GM23248 (cell line): ENCODE measurements at regions not wholly inside any gene's neighbourhood (a gene's known extent, or its start where the extent isn't known, plus 50 kb on each side); places are given as distances from the start of the nearest gene placed in this dataset.

ENCODE experiments used
- DNase-seq: peaks from one replicate; pipeline ENCODE4 v3.0.0-alpha.2; 2015
- H2AFZ ChIP-seq: fragments of 200-600 bp; sonication (generic); 2 replicates; pipeline ENCODE4 v1.6.1; 2016; ENCODE audit warnings: antibody characterized with exemption
- H3F3A ChIP-seq: fragments of 200-600 bp; sonication (generic); 2 replicates; pipeline ENCODE4 v1.6.1; 2016; ENCODE audit warnings: mild to moderate bottlenecking, antibody characterized with exemption, mixed run types; ENCODE audit not compliant: insufficient read depth
- H3K27ac ChIP-seq: fragments of 200-600 bp; sonication (generic); 2 replicates; pipeline ENCODE4 v1.5.1; 2016; ENCODE audit warnings: mild to moderate bottlenecking
- H3K27me3 ChIP-seq: fragments of 200-600 bp; sonication (generic); replicated peaks from 2 replicates; pipeline ENCODE4 v1.6.1; 2016; ENCODE audit warnings: mild to moderate bottlenecking; ENCODE audit not compliant: insufficient read depth
- H3K36me3 ChIP-seq: fragments of 200-600 bp; sonication (generic); 2 replicates; pipeline ENCODE4 v1.6.1; 2016; ENCODE audit warnings: low read depth, mild to moderate bottlenecking
- H3K4me1 ChIP-seq: fragments of 200-600 bp; sonication (generic); 2 replicates; pipeline ENCODE4 v1.6.1; 2016; ENCODE audit warnings: mild to moderate bottlenecking; ENCODE audit not compliant: insufficient read depth
- H3K4me2 ChIP-seq: fragments of 200-600 bp; sonication (generic); one replicate; pipeline ENCODE4 v1.6.1; 2016; ENCODE audit warnings: mild to moderate bottlenecking; ENCODE audit not compliant: unreplicated experiment
- H3K4me3 ChIP-seq: fragments of 200-600 bp; sonication (generic); 2 replicates; pipeline ENCODE4 v1.5.1; 2016; ENCODE audit warnings: mild to moderate bottlenecking
- H3K79me2 ChIP-seq: fragments of 200-600 bp; sonication (generic); 2 replicates; pipeline ENCODE4 v1.6.1; 2016; ENCODE audit warnings: mild to moderate bottlenecking; ENCODE audit not compliant: insufficient read depth
- H3K9ac ChIP-seq: fragments of 200-600 bp; sonication (generic); 2 replicates; pipeline ENCODE4 v1.6.1; 2016; ENCODE audit warnings: mild to moderate bottlenecking
- H3K9me2 ChIP-seq: fragments of 200-600 bp; sonication (generic); 2 replicates; pipeline ENCODE4 v1.6.1; 2016; ENCODE audit warnings: mixed run types, mild to moderate bottlenecking, moderate library complexity; ENCODE audit not compliant: insufficient read depth
- H3K9me3 ChIP-seq: fragments of 200-600 bp; sonication (generic); one replicate; pipeline ENCODE4 v1.6.1; 2017; ENCODE audit warnings: low read depth
- H4K20me1 ChIP-seq: fragments of 200-600 bp; sonication (generic); 2 replicates; pipeline ENCODE4 v1.6.0; 2016; ENCODE audit not compliant: insufficient read depth
- EZH2 ChIP-seq: fragments of 200-600 bp; sonication (generic); IDR thresholded peaks from 2 replicates; pipeline ENCODE4 v1.6.1; 2018; ENCODE audit warnings: antibody characterized with exemption, mild to moderate bottlenecking; ENCODE audit not compliant: insufficient read depth, poor library complexity, severe bottlenecking
- EZH2phosphoT487 ChIP-seq: fragments of 200-600 bp; sonication (generic); IDR thresholded peaks from 2 replicates; pipeline ENCODE4 v1.6.1; 2018; ENCODE audit warnings: antibody characterized with exemption, moderate library complexity, mild to moderate bottlenecking, low read depth; ENCODE audit not compliant: insufficient read depth
- WGBS, 2 experiments: methylation state at CpG; one replicate each; pipeline ENCODE4 v1.1.6; 2015 to 2017; ENCODE audit warnings: low lambda C conversion rate in 2 of 2, low coverage in 1 of 2; ENCODE audit errors: missing lambda C conversion rate in 2 of 2; 5-methylcytosine and 5-hydroxymethylcytosine counted together
- in situ Hi-C: fragments of 300-500 bp; cut with MboI; formaldehyde crosslinking; loops from 2 replicates; pipeline ENCODE4 v1.15.0; 2020

GRCh38 chr4:159770969-159771368, 668.1 kb downstream of the RAPGEF2 start:
- Histone ChIP-seq H3K9me3 (no peaks in the 10 kb centered on the region), H3K79me2 (no peaks in the 10 kb centered on the region), H3K27me3 (no peaks in the 10 kb centered on the region), H2AFZ (no peak overlapping the region), H3K9ac (no peak overlapping the region), H3K9me2 (no peaks in the 10 kb centered on the region), H4K20me1 (no peaks in the 10 kb centered on the region), H3K4me2 (no peak overlapping the region), H3K36me3 (no peaks in the 10 kb centered on the region), H3K4me1 (no peaks in the 10 kb centered on the region), H3K27ac (no peak overlapping the region), H3F3A (no peaks in the 10 kb centered on the region), H3K4me3 (no peak overlapping the region)
- DNase-seq, result no peak
- WGBS, 2 experiments, result 3 to 7% methylated on average over 3 of the region's 3 CpGs
- in situ Hi-C loops, result no loop called here
- TF ChIP-seq EZH2, result no peak
- TF ChIP-seq EZH2phosphoT487, result no peak

DNA sequence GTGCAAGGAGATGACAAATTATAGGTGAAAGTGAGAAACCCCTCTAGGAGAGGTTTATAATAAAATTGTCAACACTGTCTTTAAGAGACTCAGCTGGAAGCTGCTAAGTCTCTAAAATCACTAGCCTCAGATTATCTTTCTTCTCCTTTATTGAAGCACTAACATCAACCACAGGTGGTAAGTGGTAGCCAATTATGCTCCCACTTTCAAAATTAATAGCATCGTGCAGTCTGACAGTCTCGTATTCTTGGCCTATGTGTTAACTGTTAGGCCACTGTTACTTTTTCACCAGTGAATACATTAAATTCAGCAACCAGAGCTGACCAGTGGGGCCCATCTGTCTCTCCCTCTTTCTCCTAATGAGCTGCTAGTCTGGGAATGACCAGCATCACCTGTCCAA, 674.1 kb downstream of the RAPGEF2 start:
- Histone ChIP-seq H3K9me2 (no peaks in the 10 kb centered on the region), H3K4me3 (no peak overlapping the region), H3K79me2 (no peaks in the 10 kb centered on the region), H3K36me3 (no peaks in the 10 kb centered on the region), H4K20me1 (no peaks in the 10 kb centered on the region), H3F3A (no peaks in the 10 kb centered on the region), H3K27ac (no peak overlapping the region), H3K4me2 (no peak overlapping the region), H3K27me3 (no peaks in the 10 kb centered on the region), H2AFZ (no peak overlapping the region), H3K9ac (no peak overlapping the region), H3K4me1 (no peaks in the 10 kb centered on the region), H3K9me3 (no peaks in the 10 kb centered on the region)
- WGBS, 2 experiments, result 6 to 9% methylated on average over 2 of the region's 2 CpGs
- DNase-seq, result no peak
- no peak for TF ChIP-seq EZH2phosphoT487
- no peak for TF ChIP-seq EZH2
- in situ Hi-C loops, result no loop called here

- H4K20me1 ChIP-seq, result no peaks in the 10 kb centered on the region
- no peak overlapping the region for H3K9ac ChIP-seq
- H3K27ac ChIP-seq, result no peak overlapping the region
- H2AFZ ChIP-seq, result no peak overlapping the region
- H3K36me3 ChIP-seq, result no peaks in the 10 kb centered on the region
- H3K79me2 ChIP-seq, result no peaks in the 10 kb centered on the region
- H3K9me3 ChIP-seq, result no peaks in the 10 kb centered on the region
- in situ Hi-C loops, result no loop called here
- H3K4me1 ChIP-seq, result no peaks in the 10 kb centered on the region
- no peaks in the 10 kb centered on the region for H3F3A ChIP-seq
- WGBS, 2 experiments, result 43 to 58% methylated on average over 4 of the region's 4 CpGs
- H3K4me2 ChIP-seq, result no peak overlapping the region
- no peak for TF ChIP-seq EZH2phosphoT487
- TF ChIP-seq EZH2, result no peak
- DNase-seq, result no peak
- no peaks in the 10 kb centered on the region for H3K9me2 ChIP-seq
- no peaks in the 10 kb centered on the region for H3K27me3 ChIP-seq
- no peak overlapping the region for H3K4me3 ChIP-seq
Observed at GRCh38 chr4:159777689-159778088, 674.8 kb downstream of the RAPGEF2 start.

GRCh38 chr4:159778298-159778697, 675.4 kb downstream of the RAPGEF2 start:
- Histone ChIP-seq H3K9me3 (no peaks in the 10 kb centered on the region), H3K4me1 (no peaks in the 10 kb centered on the region), H2AFZ (no peak overlapping the region), H3K4me2 (no peak overlapping the region), H3K4me3 (no peak overlapping the region), H3K27ac (no peak overlapping the region), H3K36me3 (no peaks in the 10 kb centered on the region), H3K27me3 (no peaks in the 10 kb centered on the region), H3K79me2 (no peaks in the 10 kb centered on the region), H3F3A (no peaks in the 10 kb centered on the region), H3K9ac (no peak overlapping the region), H4K20me1 (no peaks in the 10 kb centered on the region), H3K9me2 (no peaks in the 10 kb centered on the region)
- in situ Hi-C loops, result no loop called here
- TF ChIP-seq EZH2phosphoT487 (no peak), EZH2 (no peak)
- DNase-seq, result no peak

DNA sequence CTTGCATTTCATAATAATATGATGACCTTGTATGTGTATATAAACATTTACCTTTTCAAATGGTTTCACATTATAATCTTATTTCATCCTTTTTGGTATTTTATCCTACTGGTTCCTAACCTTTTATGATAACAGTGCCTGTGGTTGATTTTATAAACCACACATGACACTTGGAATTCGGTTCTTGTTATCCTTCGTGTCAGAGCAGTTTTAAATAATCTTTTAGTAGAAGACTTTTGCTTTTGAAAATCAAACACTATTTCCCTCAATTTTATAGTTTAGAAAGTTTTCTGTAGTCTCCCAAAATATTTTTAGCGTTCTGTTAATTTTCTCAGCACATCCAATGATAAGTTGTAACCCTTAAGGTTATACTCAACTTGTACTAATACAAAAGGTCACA, 676.8 kb downstream of the RAPGEF2 start:
- Histone ChIP-seq H3K4me1 (no peaks in the 10 kb centered on the region), H3K4me3 (no peak overlapping the region), H3K9me2 (no peaks in the 10 kb centered on the region), H3K27me3 (no peaks in the 10 kb centered on the region), H3K4me2 (no peak overlapping the region), H3K9me3 (no peaks in the 10 kb centered on the region), H2AFZ (no peak overlapping the region), H3K79me2 (no peaks in the 10 kb centered on the region), H3K9ac (no peak overlapping the region), H4K20me1 (no peaks in the 10 kb centered on the region), H3K36me3 (no peaks in the 10 kb centered on the region), H3F3A (no peaks in the 10 kb centered on the region), H3K27ac (no peak overlapping the region)
- WGBS, 2 experiments, result 24 to 31% methylated on average over 3 of the region's 3 CpGs
- no peak for DNase-seq
- no peak for TF ChIP-seq EZH2phosphoT487
- TF ChIP-seq EZH2, result no peak
- in situ Hi-C loops, result no loop called here
